Thymus (tissue), 11 donors: ENCODE measurements at regions not wholly inside any gene's neighbourhood (a gene's known extent, or its start where the extent isn't known, plus 50 kb on each side); places are given as distances from the start of the nearest gene placed in this dataset.

ENCODE experiments used
- DNase-seq, 9 donors: peaks; one replicate each; pipeline ENCODE4 v3.0.0-alpha.2; 2013; ENCODE audit warnings: low spot score in 9 of 9, low read depth in 6 of 9, missing footprints in 1 of 9
- H3K27ac ChIP-seq, 2 donors: one replicate each; pipeline ENCODE4 v1.5.1; 2013; ENCODE audit warnings: control low read depth in 1 of 2, low read depth in 1 of 2, low read length in 1 of 2, mild to moderate bottlenecking in 1 of 2, moderate library complexity in 1 of 2
- H3K27me3 ChIP-seq, 2 donors: one replicate each; pipeline ENCODE4 v1.5.1; 2013; ENCODE audit warnings: low read length in 1 of 2; ENCODE audit not compliant: control insufficient read depth in 2 of 2, insufficient read depth in 1 of 2
- H3K36me3 ChIP-seq, 2 donors: one replicate each; pipeline ENCODE4 v1.5.1; 2013; ENCODE audit warnings: low read length in 1 of 2, mild to moderate bottlenecking in 1 of 2, moderate library complexity in 1 of 2; ENCODE audit not compliant: control insufficient read depth in 2 of 2, insufficient read depth in 2 of 2
- H3K4me1 ChIP-seq, 2 donors: one replicate each; pipeline ENCODE4 v1.5.1; 2013; ENCODE audit warnings: low read length in 2 of 2; ENCODE audit not compliant: control insufficient read depth in 2 of 2, insufficient read depth in 2 of 2
- H3K4me3 ChIP-seq, 2 donors: one replicate each; pipeline ENCODE4 v1.5.1; 2013; ENCODE audit warnings: low read length in 2 of 2, control low read depth in 1 of 2, mild to moderate bottlenecking in 1 of 2
- H3K9me3 ChIP-seq, 2 donors: one replicate each; pipeline ENCODE4 v1.5.1; 2013; ENCODE audit warnings: low read length in 1 of 2, mild to moderate bottlenecking in 1 of 2; ENCODE audit not compliant: control insufficient read depth in 2 of 2, insufficient read depth in 1 of 2
- WGBS: extraction: QIAGEN DNeasy Blood & Tissue Kit; methylation state at CpG from one replicate; pipeline ENCODE4 v1.1.7; 2013; 5-methylcytosine and 5-hydroxymethylcytosine counted together
- donor health status: healthy.

- WGBS, result 84% methylated on average over 2 of the region's 2 CpGs
- DNase-seq, result no peak
- H3K27ac ChIP-seq, result no peak overlapping the region
- H3K4me1 ChIP-seq, result no peaks in the 10 kb centered on the region
- H3K27me3 ChIP-seq, result no peaks in the 10 kb centered on the region
- no peaks in the 10 kb centered on the region for H3K36me3 ChIP-seq
- peaks cover 0 to 7% of the 10 kb centered on the region in 2 donors for H3K9me3 ChIP-seq
- H3K4me3 ChIP-seq, result no peak overlapping the region
These were observed 983.0 kb upstream of the LRFN5 start for GRCh38 chr14:40623643-40624042.

GRCh38 chr14:40618225-40618898, 988.3 kb upstream of the LRFN5 start:
- H3K4me3 ChIP-seq, result no peak overlapping the region
- H3K4me1 ChIP-seq, result no peaks in the 10 kb centered on the region
- H3K9me3 ChIP-seq, result no peaks in the 10 kb centered on the region
- no peaks in the 10 kb centered on the region for H3K36me3 ChIP-seq
- no peak overlapping the region for H3K27ac ChIP-seq
- no peaks in the 10 kb centered on the region for H3K27me3 ChIP-seq
- DNase-seq, result no peak
- 69% methylated on average over 3 of the region's 3 CpGs for WGBS

GRCh38 chr14:40616579-40616978, 990.1 kb upstream of the LRFN5 start:
- Histone ChIP-seq H3K4me1 (no peaks in the 10 kb centered on the region), H3K9me3 (no peaks in the 10 kb centered on the region), H3K4me3 (no peak overlapping the region), H3K27me3 (no peaks in the 10 kb centered on the region), H3K36me3 (no peaks in the 10 kb centered on the region), H3K27ac (no peak overlapping the region)
- WGBS, result 87% methylated on average over 3 of the region's 3 CpGs
- no peak for DNase-seq

GRCh38 chr14:40601063-40601462, 1005.6 kb upstream of the LRFN5 start:
- H3K27ac ChIP-seq, result no peak overlapping the region
- no peaks in the 10 kb centered on the region for H3K9me3 ChIP-seq
- H3K4me1 ChIP-seq, result no peaks in the 10 kb centered on the region
- no peak overlapping the region for H3K4me3 ChIP-seq
- no peak for DNase-seq
- H3K36me3 ChIP-seq, result no peaks in the 10 kb centered on the region
- H3K27me3 ChIP-seq, result no peaks in the 10 kb centered on the region

GRCh38 chr14:40599725-40600124, 1007.0 kb upstream of the LRFN5 start:
- no peak for DNase-seq
- no peak overlapping the region for H3K27ac ChIP-seq
- H3K27me3 ChIP-seq, result no peaks in the 10 kb centered on the region
- no peaks in the 10 kb centered on the region for H3K36me3 ChIP-seq
- H3K4me1 ChIP-seq, result no peaks in the 10 kb centered on the region
- no peaks in the 10 kb centered on the region for H3K9me3 ChIP-seq
- no peak overlapping the region for H3K4me3 ChIP-seq

GRCh38 chr14:40581264-40581663, 1025.4 kb upstream of the LRFN5 start:
- Histone ChIP-seq H3K4me1 (no peaks in the 10 kb centered on the region), H3K27ac (no peak overlapping the region), H3K4me3 (no peak overlapping the region), H3K9me3 (no peaks in the 10 kb centered on the region), H3K27me3 (no peaks in the 10 kb centered on the region), H3K36me3 (no peaks in the 10 kb centered on the region)
- 89% methylated on average over 3 of the region's 3 CpGs for WGBS
- no peak for DNase-seq

- Histone ChIP-seq H3K27me3 (no peaks in the 10 kb centered on the region), H3K9me3 (no peaks in the 10 kb centered on the region), H3K27ac (no peak overlapping the region), H3K36me3 (no peaks in the 10 kb centered on the region), H3K4me3 (no peak overlapping the region), H3K4me1 (no peaks in the 10 kb centered on the region)
- 78% methylated on average over 4 of the region's 4 CpGs for WGBS
- no peak for DNase-seq
These were observed 1029.7 kb upstream of the LRFN5 start for GRCh38 chr14:40576880-40577478.

- no peaks in the 10 kb centered on the region for H3K4me1 ChIP-seq
- no peaks in the 10 kb centered on the region for H3K9me3 ChIP-seq
- 45% methylated on average over 3 of the region's 3 CpGs for WGBS
- H3K36me3 ChIP-seq, result no peaks in the 10 kb centered on the region
- DNase-seq, result no peak
- H3K27ac ChIP-seq, result no peak overlapping the region
- H3K4me3 ChIP-seq, result no peak overlapping the region
- no peaks in the 10 kb centered on the region for H3K27me3 ChIP-seq
These were observed 1031.9 kb upstream of the LRFN5 start for GRCh38 chr14:40574780-40575179.

- Histone ChIP-seq H3K4me3 (no peak overlapping the region), H3K36me3 (no peaks in the 10 kb centered on the region), H3K27ac (no peak overlapping the region), H3K4me1 (no peaks in the 10 kb centered on the region), H3K27me3 (no peaks in the 10 kb centered on the region), H3K9me3 (no peaks in the 10 kb centered on the region)
- no peak for DNase-seq
- 73% methylated on average over 1 of the region's 1 CpG for WGBS
These were observed 1081.4 kb upstream of the LRFN5 start for GRCh38 chr14:40525314-40525713.
